ENCODE measurements at regions not wholly inside any gene's neighbourhood (a gene's known extent, or its start where the extent isn't known, plus 50 kb on each side); places are given as distances from the start of the nearest gene placed in this dataset.

DNA sequence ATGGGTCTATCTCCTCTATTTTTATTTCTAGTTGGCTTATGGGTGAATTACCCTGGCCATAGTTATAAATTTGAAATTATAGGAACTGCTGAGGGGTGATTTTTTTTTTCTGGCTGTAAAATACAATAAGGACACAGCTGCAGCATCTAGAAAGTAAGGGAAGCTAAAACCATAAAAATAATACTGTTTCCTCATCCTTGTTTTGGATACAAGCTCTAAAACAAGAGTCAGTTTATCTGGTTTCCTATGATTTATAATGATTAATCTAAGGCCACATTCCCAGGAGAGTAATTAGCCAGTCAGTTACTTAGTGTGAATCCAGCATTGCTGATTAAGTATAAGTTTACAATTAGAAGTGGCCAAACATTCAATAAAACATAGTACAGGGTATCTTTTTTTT is 219.1 kb upstream of the NBEA start:
- TF ChIP-seq, protein P1, sequence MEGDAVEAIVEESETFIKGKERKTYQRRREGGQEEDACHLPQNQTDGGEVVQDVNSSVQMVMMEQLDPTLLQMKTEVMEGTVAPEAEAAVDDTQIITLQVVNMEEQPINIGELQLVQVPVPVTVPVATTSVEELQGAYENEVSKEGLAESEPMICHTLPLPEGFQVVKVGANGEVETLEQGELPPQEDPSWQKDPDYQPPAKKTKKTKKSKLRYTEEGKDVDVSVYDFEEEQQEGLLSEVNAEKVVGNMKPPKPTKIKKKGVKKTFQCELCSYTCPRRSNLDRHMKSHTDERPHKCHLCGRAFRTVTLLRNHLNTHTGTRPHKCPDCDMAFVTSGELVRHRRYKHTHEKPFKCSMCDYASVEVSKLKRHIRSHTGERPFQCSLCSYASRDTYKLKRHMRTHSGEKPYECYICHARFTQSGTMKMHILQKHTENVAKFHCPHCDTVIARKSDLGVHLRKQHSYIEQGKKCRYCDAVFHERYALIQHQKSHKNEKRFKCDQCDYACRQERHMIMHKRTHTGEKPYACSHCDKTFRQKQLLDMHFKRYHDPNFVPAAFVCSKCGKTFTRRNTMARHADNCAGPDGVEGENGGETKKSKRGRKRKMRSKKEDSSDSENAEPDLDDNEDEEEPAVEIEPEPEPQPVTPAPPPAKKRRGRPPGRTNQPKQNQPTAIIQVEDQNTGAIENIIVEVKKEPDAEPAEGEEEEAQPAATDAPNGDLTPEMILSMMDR (IDR thresholded peaks at IDR 0.05 in 2 of 3, conservative IDR thresholded peaks at IDR 0.05 in 1 of 3; ENCODE audit: borderline replicate concordance in 1 of 3, insufficient read depth in 1 of 3, low read depth in 2 of 3, low read length in 2 of 3): no peak
- TF ChIP-seq CBX3 (IDR thresholded peaks at IDR 0.05; ENCODE audit: low read depth) (no peak), EZH2phosphoT487 (IDR thresholded peaks at IDR 0.05; ENCODE audit: borderline replicate concordance) (no peak), CEBPB (IDR thresholded peaks at IDR 0.05; ENCODE audit: low read depth) (no peak), SRF (IDR thresholded peaks at IDR 0.05; ENCODE audit: low read depth) (no peak), POLR2AphosphoS5 (IDR thresholded peaks at IDR 0.05; ENCODE audit: low read depth, low read length) (no peak)
- TF ChIP-seq, protein P2, sequence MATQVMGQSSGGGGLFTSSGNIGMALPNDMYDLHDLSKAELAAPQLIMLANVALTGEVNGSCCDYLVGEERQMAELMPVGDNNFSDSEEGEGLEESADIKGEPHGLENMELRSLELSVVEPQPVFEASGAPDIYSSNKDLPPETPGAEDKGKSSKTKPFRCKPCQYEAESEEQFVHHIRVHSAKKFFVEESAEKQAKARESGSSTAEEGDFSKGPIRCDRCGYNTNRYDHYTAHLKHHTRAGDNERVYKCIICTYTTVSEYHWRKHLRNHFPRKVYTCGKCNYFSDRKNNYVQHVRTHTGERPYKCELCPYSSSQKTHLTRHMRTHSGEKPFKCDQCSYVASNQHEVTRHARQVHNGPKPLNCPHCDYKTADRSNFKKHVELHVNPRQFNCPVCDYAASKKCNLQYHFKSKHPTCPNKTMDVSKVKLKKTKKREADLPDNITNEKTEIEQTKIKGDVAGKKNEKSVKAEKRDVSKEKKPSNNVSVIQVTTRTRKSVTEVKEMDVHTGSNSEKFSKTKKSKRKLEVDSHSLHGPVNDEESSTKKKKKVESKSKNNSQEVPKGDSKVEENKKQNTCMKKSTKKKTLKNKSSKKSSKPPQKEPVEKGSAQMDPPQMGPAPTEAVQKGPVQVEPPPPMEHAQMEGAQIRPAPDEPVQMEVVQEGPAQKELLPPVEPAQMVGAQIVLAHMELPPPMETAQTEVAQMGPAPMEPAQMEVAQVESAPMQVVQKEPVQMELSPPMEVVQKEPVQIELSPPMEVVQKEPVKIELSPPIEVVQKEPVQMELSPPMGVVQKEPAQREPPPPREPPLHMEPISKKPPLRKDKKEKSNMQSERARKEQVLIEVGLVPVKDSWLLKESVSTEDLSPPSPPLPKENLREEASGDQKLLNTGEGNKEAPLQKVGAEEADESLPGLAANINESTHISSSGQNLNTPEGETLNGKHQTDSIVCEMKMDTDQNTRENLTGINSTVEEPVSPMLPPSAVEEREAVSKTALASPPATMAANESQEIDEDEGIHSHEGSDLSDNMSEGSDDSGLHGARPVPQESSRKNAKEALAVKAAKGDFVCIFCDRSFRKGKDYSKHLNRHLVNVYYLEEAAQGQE (IDR thresholded peaks at IDR 0.05; ENCODE audit: low read depth): no peak
- TF ChIP-seq, protein P3, sequence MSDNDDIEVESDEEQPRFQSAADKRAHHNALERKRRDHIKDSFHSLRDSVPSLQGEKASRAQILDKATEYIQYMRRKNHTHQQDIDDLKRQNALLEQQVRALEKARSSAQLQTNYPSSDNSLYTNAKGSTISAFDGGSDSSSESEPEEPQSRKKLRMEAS (IDR thresholded peaks at IDR 0.05): no peak
